KBM-7 (cell line): ENCODE measurements at regions not wholly inside any gene's neighbourhood (a gene's known extent, or its start where the extent isn't known, plus 50 kb on each side); places are given as distances from the start of the nearest gene placed in this dataset.

Experiments used
- DNase-seq: peaks from one replicate; pipeline ENCODE4 v3.0.0-alpha.2; 2015
- in situ Hi-C: fragments of 300-500 bp; cut with MboI; formaldehyde crosslinking; loops from 2 replicates; pipeline ENCODE4 v1.14.3; 2020; ENCODE audit warnings: low sequenced_read_pairs, low pct_unique_long_range_greater_than_20kb, mixed read lengths

DNA sequence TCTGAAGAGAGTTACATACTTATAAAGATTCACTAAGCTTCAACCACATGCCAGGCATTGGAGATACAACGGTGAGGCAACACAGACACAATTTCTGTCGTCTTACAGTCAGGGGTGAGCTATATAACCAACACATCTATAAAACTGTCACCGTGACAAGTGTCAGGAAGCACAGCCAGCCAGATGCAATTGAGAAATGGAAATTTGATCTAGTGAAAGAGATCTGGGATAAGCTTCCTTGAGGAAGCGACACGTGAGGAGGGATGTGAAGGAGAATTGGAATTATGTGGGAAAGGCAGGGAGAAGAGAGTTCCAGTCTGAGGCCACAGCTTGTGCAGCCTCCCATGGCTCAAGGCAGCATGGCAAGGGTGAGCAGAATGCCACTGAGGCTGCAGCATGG is 50.9 kb upstream of the ZNF354B start:
- no peak for DNase-seq
- in situ Hi-C loops, result no loop called here

GRCh38 chr5:178801021-178801420 is 58.7 kb upstream of the ZNF354B start:
- no peak for DNase-seq
- in situ Hi-C loops, result no loop called here

DNA sequence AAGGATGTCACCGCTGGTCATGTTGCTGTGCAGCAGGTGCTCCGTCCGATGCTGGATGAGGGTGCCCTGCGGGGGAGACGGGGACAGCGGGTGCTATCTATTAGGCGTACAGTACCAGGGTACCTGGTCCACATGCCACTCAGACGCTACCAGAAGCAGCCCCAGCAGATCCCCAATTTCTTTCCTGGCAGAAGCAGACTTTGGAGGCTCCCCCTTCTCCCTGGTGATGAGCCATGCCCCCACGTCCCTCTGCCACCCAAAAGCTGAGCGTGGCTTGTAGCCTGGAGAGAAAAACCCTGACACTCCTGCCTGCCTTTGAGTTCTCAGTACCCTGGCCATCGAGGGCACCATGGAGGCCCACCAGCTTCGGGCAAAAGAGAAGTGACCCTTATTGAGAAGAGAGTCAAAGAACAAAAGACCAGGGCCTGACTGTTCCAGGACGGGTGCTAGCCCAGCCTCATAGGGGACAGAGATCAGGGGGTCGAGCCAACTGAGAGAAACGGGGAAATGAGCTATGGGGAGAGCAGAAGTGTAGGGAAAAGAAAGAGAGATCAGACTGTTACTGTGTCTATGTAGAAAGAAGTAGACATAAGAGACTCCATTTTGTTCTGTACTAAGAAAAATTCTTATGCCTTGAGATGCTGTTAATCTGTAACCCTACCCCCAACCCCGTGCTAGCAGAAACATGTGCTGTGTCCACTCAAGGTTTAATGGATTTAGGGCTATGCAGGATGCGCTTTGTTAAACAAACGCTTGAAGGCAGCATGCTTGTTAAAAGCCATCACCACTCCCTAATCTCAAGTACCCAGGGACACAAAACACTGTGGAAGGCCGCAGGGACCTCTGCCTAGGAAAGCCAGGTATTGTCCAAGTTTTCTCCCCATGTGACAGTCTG is 62.0 kb upstream of the ZNF354B start:
- no peak for DNase-seq
- in situ Hi-C loops, result no loop called here

GRCh38 chr5:178797101-178797521 is 62.6 kb upstream of the ZNF354B start:
- DNase-seq, result no peak
- in situ Hi-C loops, result no loop called here

GRCh38 chr5:178796165-178796945 is 63.4 kb upstream of the ZNF354B start:
- DNase-seq, result no peak
- in situ Hi-C loops, result no loop called here

DNA sequence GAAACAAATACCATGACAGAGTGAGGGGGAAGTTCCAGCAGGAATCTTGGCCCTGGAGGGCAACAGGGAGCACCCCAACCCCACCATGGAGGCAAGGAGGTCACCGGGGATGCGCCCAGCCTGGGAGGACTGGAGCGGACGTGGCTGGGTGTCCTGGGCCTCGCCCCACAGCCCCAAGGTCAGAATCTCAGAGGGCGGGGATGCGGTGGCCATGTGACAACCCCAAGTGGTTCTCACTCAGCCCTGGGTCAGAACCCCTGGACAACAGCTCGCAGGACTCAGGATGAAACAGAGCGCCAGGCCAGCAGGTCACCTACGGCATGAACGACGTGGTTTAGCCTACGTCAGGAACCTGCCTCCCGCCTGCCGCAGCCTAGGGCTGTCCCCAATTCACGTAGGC is 64.0 kb upstream of the ZNF354A start:
- DNase-seq, result no peak
- in situ Hi-C loops, result no loop called here

DNA sequence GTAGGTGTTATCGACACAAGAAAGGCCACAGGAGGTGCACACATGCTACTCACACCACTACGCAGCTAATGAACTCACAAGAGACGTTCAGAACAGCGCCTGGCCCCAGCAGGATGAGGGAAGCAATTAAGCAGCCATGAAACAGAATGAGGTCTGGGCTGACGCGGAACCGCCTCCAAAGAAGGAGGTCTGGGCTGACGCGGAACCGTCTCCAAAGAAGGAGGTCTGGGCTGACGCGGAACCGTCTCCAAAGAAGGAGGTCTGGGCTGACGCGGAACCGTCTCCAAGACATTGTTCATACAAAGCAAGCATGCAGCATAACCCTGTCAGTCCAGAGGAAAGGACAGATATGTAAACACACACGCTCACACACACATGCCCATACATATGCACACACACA is 63.2 kb upstream of the ZNF354A start:
- in situ Hi-C loops, result no loop called here
- DNase-seq, result no peak

- DNase-seq, result peak; percentile 23
- in situ Hi-C loops, result no loop called here
These were observed 62.7 kb upstream of the ZNF354A start for GRCh38 chr5:178793151-178793550.

DNA sequence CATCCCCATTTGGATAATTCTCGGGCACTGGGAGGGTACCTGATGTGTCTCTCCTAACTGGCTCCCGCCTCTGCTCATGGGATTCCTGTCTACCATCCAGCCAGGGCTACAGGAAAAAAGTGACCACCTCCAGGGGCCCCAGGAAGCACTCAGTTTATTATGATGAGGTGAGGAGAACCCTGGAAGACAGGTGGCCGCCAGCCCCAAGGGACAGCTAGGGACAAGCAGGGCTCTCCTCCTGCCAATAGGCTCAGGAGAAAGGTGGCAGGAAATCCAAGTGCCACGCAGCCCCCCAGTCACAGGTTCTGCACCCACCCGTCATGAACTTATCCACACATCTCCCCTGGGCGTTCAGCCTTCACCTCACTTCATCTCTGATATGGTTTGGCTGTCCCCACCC is 61.5 kb upstream of the ZNF354A start:
- in situ Hi-C loops, result no loop called here
- DNase-seq, result no peak

DNA sequence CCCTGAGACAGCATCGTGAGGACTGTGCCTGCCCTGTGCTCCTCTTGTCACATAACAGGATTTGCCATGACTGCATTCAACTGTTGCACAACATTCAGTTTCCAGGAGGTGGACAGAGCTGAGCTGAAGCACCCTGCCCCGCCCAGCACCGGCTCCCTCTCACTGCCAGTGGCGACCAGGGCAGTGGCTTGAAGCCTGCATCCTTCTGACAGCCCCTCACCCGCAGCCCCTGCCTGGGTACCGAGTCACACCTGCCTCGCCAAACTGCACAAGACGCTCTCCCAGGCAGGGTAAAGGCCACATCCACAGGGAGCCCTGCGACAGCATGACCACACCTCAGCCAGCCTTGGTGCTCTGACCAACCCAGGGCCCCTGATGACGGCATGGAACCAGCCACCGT is 59.9 kb upstream of the ZNF354A start:
- in situ Hi-C loops, result no loop called here

DNA sequence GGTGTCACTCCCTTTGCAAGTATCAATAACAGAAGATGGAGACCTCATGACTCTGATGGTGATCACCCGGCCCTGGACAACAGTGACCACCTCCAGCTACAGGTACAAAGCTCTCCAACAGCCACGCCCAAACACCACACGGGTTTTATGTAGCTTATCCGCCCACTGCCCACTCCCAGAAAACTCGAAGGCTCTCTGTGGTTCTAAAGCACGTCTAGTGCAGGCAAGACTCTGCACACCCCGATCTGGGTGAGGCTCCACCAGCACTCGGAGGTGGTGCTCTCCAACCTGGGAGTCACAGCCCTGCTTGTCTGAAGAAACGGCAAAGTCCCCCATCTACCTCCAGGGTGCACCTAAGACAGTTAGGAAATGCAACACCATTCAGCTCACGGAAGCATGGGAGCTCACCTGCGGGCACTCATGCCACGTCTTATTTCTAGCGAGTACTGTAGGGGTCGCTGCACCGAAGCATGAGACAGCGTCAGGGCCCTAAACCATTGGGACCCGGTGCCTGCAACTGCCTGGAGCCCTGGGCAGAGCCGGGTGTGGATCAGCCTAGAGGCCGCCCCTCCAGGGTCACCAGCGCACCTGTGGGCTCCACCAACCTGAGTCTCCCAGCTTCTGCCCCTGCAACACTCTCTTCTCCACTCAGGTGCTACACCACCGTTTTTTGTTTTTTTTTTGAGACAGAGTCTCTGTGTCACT is 58.1 kb upstream of the ZNF354A start:
- DNase-seq, result no peak
- in situ Hi-C loops, result no loop called here

More for the DNA sequence above, 59.9 kb upstream of the ZNF354A start:
- no peak for DNase-seq

DNA sequence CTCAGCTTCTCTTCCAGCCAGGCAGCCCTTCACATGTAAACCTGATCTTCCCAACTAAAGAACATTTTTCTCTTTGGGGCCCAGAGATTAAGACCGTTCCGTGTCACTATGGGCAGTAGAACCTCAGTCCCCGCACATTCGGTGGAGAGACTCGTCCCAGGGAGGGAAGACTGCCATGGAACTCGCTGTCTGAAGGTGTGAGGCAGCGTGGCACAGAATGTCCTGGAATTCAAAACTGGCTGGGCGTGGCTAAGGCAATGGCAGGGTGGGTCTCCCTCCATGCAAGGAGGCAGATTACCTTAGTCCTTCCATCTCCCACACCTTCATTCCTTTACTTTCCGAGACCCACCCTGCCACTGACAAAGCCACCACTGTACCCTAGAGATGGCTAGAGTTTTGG is 57.4 kb upstream of the ZNF354A start:
- in situ Hi-C loops, result no loop called here
- no peak for DNase-seq

DNA sequence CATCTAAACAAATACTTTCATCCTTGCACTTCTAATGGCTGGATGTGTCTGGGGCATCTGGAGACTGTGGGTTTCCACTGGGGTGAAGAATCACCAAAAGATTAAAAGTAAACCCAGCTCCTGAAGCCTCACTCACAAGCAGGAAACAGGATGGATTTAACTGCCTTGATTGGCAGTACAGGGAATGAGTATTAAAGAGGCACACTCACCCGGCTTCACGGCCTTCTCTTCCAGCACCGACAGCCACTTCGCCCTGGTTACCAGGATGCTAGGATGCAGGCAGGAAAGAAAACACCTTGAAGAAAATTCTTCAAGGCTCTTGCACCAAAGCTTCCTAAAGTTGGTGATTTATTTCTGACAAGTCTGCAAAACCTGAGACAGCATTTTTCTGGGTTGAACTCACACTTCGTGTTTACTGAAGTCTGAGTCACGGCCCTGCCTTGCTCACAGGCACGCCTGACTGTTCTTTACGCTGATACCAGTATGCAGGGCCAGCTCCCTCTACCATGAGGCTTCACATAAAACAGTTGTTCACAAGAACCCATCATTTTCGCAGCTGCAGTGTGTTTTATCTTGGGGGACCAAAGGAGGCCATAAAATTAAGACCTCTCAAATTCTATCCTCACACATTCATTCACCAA is 56.5 kb upstream of the ZNF354A start:
- no peak for DNase-seq
- in situ Hi-C loops, result no loop called here

- in situ Hi-C loops, result no loop called here
- no peak for DNase-seq
These were observed 56.0 kb upstream of the ZNF354A start for GRCh38 chr5:178786417-178786816.

GRCh38 chr5:178785999-178786398 is 55.5 kb upstream of the ZNF354A start:
- in situ Hi-C loops, result no loop called here
- DNase-seq, result no peak

GRCh38 chr5:178784391-178784790 is 53.9 kb upstream of the ZNF354A start:
- no peak for DNase-seq
- in situ Hi-C loops, result no loop called here

DNA sequence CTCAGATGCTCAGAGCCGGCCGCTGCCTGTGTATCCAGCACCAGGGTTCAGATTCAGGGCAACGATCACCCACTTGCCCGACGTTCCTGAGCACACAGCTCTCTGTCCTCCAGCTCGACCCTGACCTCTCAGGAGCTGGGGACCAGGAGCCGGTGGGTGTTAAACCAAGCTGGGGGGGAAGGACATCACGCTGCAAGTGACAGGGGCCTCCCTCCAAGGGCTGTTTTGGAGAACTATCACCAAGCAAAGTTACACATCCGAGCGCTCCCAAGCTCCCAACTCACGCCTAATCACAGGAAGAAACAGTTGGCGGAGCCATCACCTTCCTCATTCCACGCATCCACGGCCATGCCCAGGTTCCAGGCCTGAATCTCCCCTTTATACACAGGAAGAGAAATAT is 51.5 kb upstream of the ZNF354A start:
- DNase-seq, result no peak
- in situ Hi-C loops, result no loop called here

GRCh38 chr5:178780581-178781498 is 50.4 kb upstream of the ZNF354A start:
- in situ Hi-C loops, result no loop called here
- DNase-seq, result no peak
